ENCODE measurements at regions not wholly inside any gene's neighbourhood (a gene's known extent, or its start where the extent isn't known, plus 50 kb on each side); places are given as distances from the start of the nearest gene placed in this dataset.

- Histone ChIP-seq H3K9ac (ENCODE audit: control insufficient read depth, insufficient read depth, low read length) (no peak overlapping the region), H3K4me2 (ENCODE audit: control insufficient read depth, insufficient read depth) (no peak overlapping the region), H3K27me3 (replicated peaks in 1 of 2; ENCODE audit: control insufficient read depth in 2 of 2, insufficient read depth in 2 of 2, low read length in 1 of 2) (no peaks in the 10 kb centered on the region), H3K36me3 (ENCODE audit: control insufficient read depth in 2 of 2, insufficient read depth in 2 of 2, low read length in 1 of 2) (no peaks in the 10 kb centered on the region), H3K79me2 (ENCODE audit: control insufficient read depth, insufficient read depth, low read length) (no peaks in the 10 kb centered on the region), H3K9me3 (replicated peaks; ENCODE audit: control insufficient read depth, insufficient read depth, low read length) (no peaks in the 10 kb centered on the region; the same call in 2 of the 3 replicates), H3K4me3 (no peak overlapping the region), H4K20me1 (ENCODE audit: control insufficient read depth, insufficient read depth) (no peaks in the 10 kb centered on the region), H3K4me1 (ENCODE audit: control insufficient read depth, insufficient read depth, low read length) (no peaks in the 10 kb centered on the region), H3K27ac (ENCODE audit: control insufficient read depth, insufficient read depth) (no peak overlapping the region), H2AFZ (ENCODE audit: control insufficient read depth, low read depth, low read length) (no peak overlapping the region)
- 97% methylated on average over 2 of the region's 2 CpGs for WGBS (ENCODE audit: insufficient coverage, insufficient replicate concordance, low lambda C conversion rate, missing lambda C conversion rate)
- DNase-seq (ENCODE audit: low read depth, low spot score) (no peak), ATAC-seq (no peak), FAIRE-seq (no peak)
- POLR2A ChIA-PET, result no interaction called here
- SMC1A ChIA-PET (ENCODE audit: uncharacterized antibody, unreplicated experiment), result interaction anchor here (0.7 kb wide), 1 partner anchor 98 kb away, joined by 4 read pairs; no protein-coding TSS in a partner anchor
- intact Hi-C loops (cut with micrococcal nuclease; ENCODE audit: unreplicated experiment) (no loop called here), in situ Hi-C loops (cut with MboI) (no loop called here)
- CTCF ChIA-PET, result interaction anchor here (0.5 kb wide), 1 partner anchor 25 kb away, joined by 3 read pairs; no protein-coding TSS in a partner anchor
- BruUV-seq (replicated peaks), result no TSS peak
- RAD21 ChIA-PET (ENCODE audit: unreplicated experiment), result no interaction called here
- TF ChIP-seq KLF5 (IDR thresholded peaks at IDR 0.05; ENCODE audit: partially characterized antibody) (no peak), KDM1A (IDR thresholded peaks at IDR 0.05; ENCODE audit: borderline replicate concordance) (no peak), ESRRA (IDR thresholded peaks at IDR 0.05; ENCODE audit: low read length) (no peak), CHD1 (IDR thresholded peaks at IDR 0.05; ENCODE audit: low read depth, low read length) (no peak), TARDBP (IDR thresholded peaks at IDR 0.05; ENCODE audit: borderline replicate concordance) (no peak), ZZZ3 (IDR thresholded peaks at IDR 0.05; ENCODE audit: control insufficient read depth, insufficient read length, low read depth) (no peak), BCLAF1 (IDR thresholded peaks at IDR 0.05) (no peak), CHD4 (IDR thresholded peaks at IDR 0.05) (no peak), MEF2B (IDR thresholded peaks at IDR 0.05; ENCODE audit: partially characterized antibody, poor library complexity, severe bottlenecking) (no peak), NFIC (IDR thresholded peaks at IDR 0.05; ENCODE audit: low read depth, low read length) (no peak), IKZF1 (conservative IDR thresholded peaks at IDR 0.05) (no peak), RAD21 (IDR thresholded peaks at IDR 0.05; ENCODE audit: insufficient read depth, low read depth, low read length) (no peak), MEF2A (IDR thresholded peaks at IDR 0.05; ENCODE audit: insufficient read depth, low read depth, low read length) (no peak), ELK1 (IDR thresholded peaks at IDR 0.05; ENCODE audit: low read depth, low read length) (no peak), YBX1 (IDR thresholded peaks at IDR 0.05) (no peak), E2F8 (IDR thresholded peaks at IDR 0.05; ENCODE audit: low read depth, partially characterized antibody) (no peak), IRF5 (IDR thresholded peaks at IDR 0.05; ENCODE audit: borderline replicate concordance) (no peak)
Observed at GRCh38 chr12:13411287-13411686, 214.8 kb downstream of the EMP1 start.

Measured in GM12878 (cell line).